LNCAP (cell line): ENCODE measurements at regions not wholly inside any gene's neighbourhood (a gene's known extent, or its start where the extent isn't known, plus 50 kb on each side); places are given as distances from the start of the nearest gene placed in this dataset.

ENCODE experiments used
- TF ChIP-seq, protein P1 (sequence below): fragments of 450-650 bp; IDR thresholded peaks from 2 replicates; pipeline ENCODE4 v1.5.1; 2017; ENCODE audit warnings: mild to moderate bottlenecking

GRCh38 chr11:109148669-109149068 lies 273.3 kb upstream of the C11orf87 start:
- TF ChIP-seq, protein P1, sequence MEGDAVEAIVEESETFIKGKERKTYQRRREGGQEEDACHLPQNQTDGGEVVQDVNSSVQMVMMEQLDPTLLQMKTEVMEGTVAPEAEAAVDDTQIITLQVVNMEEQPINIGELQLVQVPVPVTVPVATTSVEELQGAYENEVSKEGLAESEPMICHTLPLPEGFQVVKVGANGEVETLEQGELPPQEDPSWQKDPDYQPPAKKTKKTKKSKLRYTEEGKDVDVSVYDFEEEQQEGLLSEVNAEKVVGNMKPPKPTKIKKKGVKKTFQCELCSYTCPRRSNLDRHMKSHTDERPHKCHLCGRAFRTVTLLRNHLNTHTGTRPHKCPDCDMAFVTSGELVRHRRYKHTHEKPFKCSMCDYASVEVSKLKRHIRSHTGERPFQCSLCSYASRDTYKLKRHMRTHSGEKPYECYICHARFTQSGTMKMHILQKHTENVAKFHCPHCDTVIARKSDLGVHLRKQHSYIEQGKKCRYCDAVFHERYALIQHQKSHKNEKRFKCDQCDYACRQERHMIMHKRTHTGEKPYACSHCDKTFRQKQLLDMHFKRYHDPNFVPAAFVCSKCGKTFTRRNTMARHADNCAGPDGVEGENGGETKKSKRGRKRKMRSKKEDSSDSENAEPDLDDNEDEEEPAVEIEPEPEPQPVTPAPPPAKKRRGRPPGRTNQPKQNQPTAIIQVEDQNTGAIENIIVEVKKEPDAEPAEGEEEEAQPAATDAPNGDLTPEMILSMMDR, result no peak

DNA sequence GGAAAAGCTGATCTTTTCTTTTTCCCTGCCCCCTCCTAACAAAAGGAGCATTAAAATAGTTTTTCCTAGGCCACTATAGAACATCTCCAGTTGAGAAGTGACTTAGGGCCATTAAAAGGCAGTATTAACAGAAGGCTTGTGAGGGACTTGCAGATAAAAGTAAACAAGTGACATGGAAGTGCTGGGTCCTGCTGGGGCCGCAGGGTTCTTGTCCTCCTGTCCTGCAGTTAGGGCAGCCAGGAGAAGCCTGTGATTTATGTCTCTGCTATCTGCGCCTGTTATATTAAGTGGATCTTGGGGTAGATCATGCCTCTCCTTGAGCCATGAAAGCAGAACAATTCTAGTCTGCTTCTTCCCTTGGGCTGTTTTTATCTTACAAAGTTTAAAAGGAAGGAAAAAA lies 271.4 kb upstream of the C11orf87 start:
- TF ChIP-seq, protein P1, result no peak

- TF ChIP-seq, protein P1, result no peak
These were observed 268.2 kb upstream of the C11orf87 start for GRCh38 chr11:109153836-109154235.

DNA sequence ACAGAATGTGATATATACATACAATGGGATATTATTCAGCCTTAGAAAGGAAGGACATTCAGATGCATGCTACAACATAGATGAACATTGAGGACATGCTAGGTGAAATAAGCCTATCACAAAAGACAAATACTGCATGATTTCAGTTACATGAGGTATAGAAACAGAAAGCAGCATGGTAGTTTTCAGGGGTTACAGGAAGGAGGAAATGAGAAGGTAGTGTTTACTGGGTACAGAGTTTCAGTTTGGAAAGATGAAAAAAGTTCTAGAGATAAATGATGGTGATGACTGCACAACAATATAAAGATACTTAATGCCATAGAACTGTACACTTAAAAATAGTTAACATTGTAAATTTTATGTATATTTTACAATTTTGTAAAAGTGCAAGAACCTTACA lies 266.7 kb upstream of the C11orf87 start:
- TF ChIP-seq, protein P1, result no peak

GRCh38 chr11:109165035-109165434 lies 257.0 kb upstream of the C11orf87 start:
- TF ChIP-seq, protein P1, result no peak

DNA sequence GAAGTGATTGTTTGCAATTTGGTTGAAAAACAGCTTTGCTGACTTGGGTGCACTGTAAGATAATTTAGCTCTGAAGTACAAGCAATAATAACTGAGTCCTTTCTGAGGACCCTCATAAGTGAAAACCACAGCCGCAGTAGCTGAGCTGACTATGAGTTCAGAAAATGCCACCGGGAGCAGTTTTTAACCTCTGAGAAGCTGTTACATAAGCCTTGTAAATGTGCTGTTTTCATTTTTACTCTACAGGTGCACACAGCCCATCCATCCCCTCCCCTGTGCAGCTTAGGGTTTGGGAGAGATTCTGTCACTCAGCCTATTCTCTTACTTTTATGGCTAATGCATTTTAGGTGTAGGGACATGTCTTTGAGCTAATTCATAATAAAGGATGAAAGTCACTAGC lies 255.5 kb upstream of the C11orf87 start:
- TF ChIP-seq, protein P1, result no peak

DNA sequence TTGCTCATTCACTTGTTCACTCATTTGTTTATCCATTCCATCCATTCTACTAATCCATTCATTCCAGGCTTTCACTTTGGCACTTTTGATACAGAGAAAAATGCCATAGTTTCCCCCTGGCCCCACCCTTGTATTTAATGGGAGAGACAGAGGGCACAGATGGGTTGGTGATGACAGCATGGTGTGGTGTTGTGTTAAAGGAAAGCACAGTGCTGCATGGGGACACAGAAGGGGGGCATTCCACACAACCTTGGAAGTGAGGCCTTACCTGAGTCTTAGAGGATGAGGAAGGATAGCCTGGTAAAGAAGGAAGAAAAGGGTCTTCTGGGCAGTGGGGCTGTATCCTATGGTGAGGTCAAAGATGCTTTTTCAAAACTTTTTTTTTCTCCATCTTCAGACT lies 248.5 kb upstream of the C11orf87 start:
- TF ChIP-seq, protein P1, result no peak

DNA sequence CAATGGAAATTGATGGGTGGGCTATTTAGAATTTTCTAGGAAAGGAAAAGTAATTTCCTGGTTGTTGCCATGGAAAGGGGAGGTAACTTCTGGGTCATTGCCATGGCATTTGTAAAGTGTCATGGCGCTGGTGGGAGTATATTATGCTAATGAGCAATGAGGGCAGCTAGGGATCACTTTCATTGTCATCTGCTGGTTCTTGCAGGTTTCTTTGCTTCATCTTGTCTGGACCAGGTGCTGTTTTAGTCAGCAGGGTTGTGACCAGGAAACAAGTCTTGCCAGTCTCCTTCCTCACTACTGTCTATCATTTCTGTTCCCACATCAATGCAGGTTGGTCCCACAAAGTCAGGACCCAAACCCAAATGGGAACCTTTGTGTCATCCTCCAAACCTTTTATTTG lies 237.6 kb upstream of the C11orf87 start:
- TF ChIP-seq, protein P1, result no peak
